Thyroid gland (tissue), 4 donors: ENCODE measurements at regions not wholly inside any gene's neighbourhood (a gene's known extent, or its start where the extent isn't known, plus 50 kb on each side); places are given as distances from the start of the nearest gene placed in this dataset.

Source experiments
- DNase-seq, 2 donors: peaks; one replicate each; pipeline ENCODE4 v3.0.0-alpha.2; 2019
- H3K27ac ChIP-seq, 3 donors: fragments of 200-600 bp; sonication (generic); 1 replicate in 2 of 3; 2 replicates in 1 of 3; pipeline ENCODE4 v1.5.1; 2016 to 2019; ENCODE audit warnings: mild to moderate bottlenecking in 1 of 3, moderate library complexity in 1 of 3
- H3K27me3 ChIP-seq: fragments of 200-600 bp; sonication (generic); one replicate; pipeline ENCODE4 v1.5.1; 2019
- H3K36me3 ChIP-seq, 2 donors: fragments of 200-600 bp; sonication (generic); one replicate each; pipeline ENCODE4 v1.5.1; 2016 to 2019
- H3K4me1 ChIP-seq, 2 donors: fragments of 200-600 bp; sonication (generic); one replicate each; pipeline ENCODE4 v1.5.1; 2017 to 2019
- H3K4me3 ChIP-seq, 3 donors: fragments of 200-600 bp; sonication (generic); replicated peaks in 1 of 3; 1 replicate in 2 of 3; 2 replicates in 1 of 3; pipeline ENCODE4 v1.5.1; 2016; ENCODE audit warnings: mild to moderate bottlenecking in 1 of 3
- H3K9me3 ChIP-seq: fragments of 200-600 bp; sonication (generic); one replicate; pipeline ENCODE4 v1.5.1; 2017
- POLR2A ChIP-seq, 2 donors: fragments of 450-650 bp; IDR thresholded peaks; one replicate each; pipeline ENCODE4 v1.6.1; 2017; ENCODE audit warnings: antibody characterized with exemption in 2 of 2, mild to moderate bottlenecking in 2 of 2, moderate library complexity in 1 of 2
- WGBS, 2 donors: methylation state at CpG; one replicate each; pipeline ENCODE4 v1.1.5; 2017; 5-methylcytosine and 5-hydroxymethylcytosine counted together
- intact Hi-C: fragments of 100-400 bp; cut with DNase I; formaldehyde crosslinking; loops from one replicate; pipeline ENCODE4 v1.15.1; 2023
- TF ChIP-seq, protein P1 (sequence below), 6 experiments: fragments of 200-600 bp in 3 of 6; fragments of 450-650 bp in 3 of 6; sonication (generic) in 3 of 6; IDR thresholded peaks; one replicate each; pipeline ENCODE4 v1.5.1; 2016 to 2019; ENCODE audit warnings: antibody characterized with exemption in 6 of 6, mild to moderate bottlenecking in 2 of 6, inconsistent platforms in 1 of 6, moderate library complexity in 1 of 6

DNA sequence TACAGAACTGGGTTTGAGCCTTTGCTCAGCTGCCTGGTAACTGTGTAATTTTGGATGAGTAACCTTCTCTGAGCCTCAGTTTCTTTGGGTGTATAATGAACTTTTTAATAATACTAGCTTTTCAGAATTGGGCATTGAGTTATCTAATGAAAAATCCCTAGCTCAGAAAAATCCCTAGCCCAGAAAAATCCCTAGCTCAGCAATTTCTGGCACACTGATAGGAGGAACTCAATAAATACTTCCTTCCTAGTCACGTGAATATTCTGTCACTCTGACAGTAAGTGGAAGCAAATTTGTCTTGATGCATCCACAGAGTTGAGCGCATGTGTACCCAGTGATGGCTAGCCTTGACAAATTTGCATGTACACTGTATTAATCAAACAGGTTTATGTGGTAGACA, 817.6 kb downstream of the XPNPEP1 start:
- no peaks in the 10 kb centered on the region for H3K9me3 ChIP-seq
- H3K36me3 ChIP-seq, result no peaks in the 10 kb centered on the region
- H3K4me1 ChIP-seq, result no peaks in the 10 kb centered on the region
- intact Hi-C loops, result no loop called here
- no peaks in the 10 kb centered on the region for H3K27me3 ChIP-seq
- H3K4me3 ChIP-seq, result no peak overlapping the region
- DNase-seq, result no peak
- TF ChIP-seq, protein P1, sequence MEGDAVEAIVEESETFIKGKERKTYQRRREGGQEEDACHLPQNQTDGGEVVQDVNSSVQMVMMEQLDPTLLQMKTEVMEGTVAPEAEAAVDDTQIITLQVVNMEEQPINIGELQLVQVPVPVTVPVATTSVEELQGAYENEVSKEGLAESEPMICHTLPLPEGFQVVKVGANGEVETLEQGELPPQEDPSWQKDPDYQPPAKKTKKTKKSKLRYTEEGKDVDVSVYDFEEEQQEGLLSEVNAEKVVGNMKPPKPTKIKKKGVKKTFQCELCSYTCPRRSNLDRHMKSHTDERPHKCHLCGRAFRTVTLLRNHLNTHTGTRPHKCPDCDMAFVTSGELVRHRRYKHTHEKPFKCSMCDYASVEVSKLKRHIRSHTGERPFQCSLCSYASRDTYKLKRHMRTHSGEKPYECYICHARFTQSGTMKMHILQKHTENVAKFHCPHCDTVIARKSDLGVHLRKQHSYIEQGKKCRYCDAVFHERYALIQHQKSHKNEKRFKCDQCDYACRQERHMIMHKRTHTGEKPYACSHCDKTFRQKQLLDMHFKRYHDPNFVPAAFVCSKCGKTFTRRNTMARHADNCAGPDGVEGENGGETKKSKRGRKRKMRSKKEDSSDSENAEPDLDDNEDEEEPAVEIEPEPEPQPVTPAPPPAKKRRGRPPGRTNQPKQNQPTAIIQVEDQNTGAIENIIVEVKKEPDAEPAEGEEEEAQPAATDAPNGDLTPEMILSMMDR (IDR thresholded peaks at IDR 0.05), result no peak
- no peak for TF ChIP-seq POLR2A (IDR thresholded peaks at IDR 0.05)
- H3K27ac ChIP-seq, result no peak overlapping the region
- WGBS, 2 donors, result 79 to 91% methylated on average over 2 of the region's 2 CpGs

GRCh38 chr10:109104806-109105205, 818.5 kb downstream of the XPNPEP1 start:
- intact Hi-C loops, result no loop called here
- Histone ChIP-seq H3K36me3 (no peaks in the 10 kb centered on the region), H3K4me1 (no peaks in the 10 kb centered on the region), H3K27me3 (no peaks in the 10 kb centered on the region), H3K27ac (no peak overlapping the region), H3K9me3 (no peaks in the 10 kb centered on the region), H3K4me3 (no peak overlapping the region)
- 88 to 93% methylated on average over 2 of the region's 2 CpGs for whole genome bisulfite sequencing, 2 donors
- DNase-seq, result no peak
- no peak for TF ChIP-seq POLR2A (IDR thresholded peaks at IDR 0.05)

GRCh38 chr10:109103278-109103677, 820.0 kb downstream of the XPNPEP1 start:
- Histone ChIP-seq H3K9me3 (no peaks in the 10 kb centered on the region), H3K4me3 (no peak overlapping the region), H3K27me3 (no peaks in the 10 kb centered on the region), H3K27ac (no peak overlapping the region), H3K4me1 (no peaks in the 10 kb centered on the region), H3K36me3 (no peaks in the 10 kb centered on the region)
- TF ChIP-seq POLR2A (IDR thresholded peaks at IDR 0.05), result no peak
- TF ChIP-seq, protein P1 (IDR thresholded peaks at IDR 0.05), result no peak
- intact Hi-C loops, result no loop called here
- WGBS, 2 donors, result 55 to 59% methylated on average over 2 of the region's 2 CpGs
- DNase-seq, result no peak

DNA sequence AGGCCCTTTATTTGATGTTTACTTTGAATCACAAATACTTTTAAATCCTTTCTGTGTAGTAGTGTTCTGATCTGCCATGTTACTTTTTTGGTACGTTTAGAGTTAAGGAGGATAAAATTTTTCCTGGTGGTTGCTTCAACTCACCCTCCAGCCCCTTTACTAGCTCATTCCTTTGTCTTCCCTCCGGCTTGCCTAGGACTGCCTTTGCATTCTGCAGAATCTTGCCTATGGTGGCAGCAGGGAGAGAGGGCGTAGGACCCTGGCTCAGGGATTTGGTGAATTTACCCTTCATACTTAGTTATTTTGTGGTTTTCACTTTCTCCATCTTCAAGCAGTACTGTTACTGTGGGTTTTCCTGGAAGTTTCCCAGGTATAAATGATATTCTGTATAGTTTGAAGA, 833.5 kb downstream of the XPNPEP1 start:
- Histone ChIP-seq H3K4me1 (no peaks in the 10 kb centered on the region), H3K36me3 (no peaks in the 10 kb centered on the region), H3K4me3 (no peak overlapping the region), H3K27ac (no peak overlapping the region), H3K9me3 (no peaks in the 10 kb centered on the region), H3K27me3 (no peaks in the 10 kb centered on the region)
- no peak for TF ChIP-seq POLR2A (IDR thresholded peaks at IDR 0.05)
- TF ChIP-seq, protein P1 (IDR thresholded peaks at IDR 0.05), result no peak
- intact Hi-C loops, result no loop called here
- no peak for DNase-seq
- 45 to 50% methylated on average over 3 of the region's 3 CpGs for WGBS, 2 donors

DNA sequence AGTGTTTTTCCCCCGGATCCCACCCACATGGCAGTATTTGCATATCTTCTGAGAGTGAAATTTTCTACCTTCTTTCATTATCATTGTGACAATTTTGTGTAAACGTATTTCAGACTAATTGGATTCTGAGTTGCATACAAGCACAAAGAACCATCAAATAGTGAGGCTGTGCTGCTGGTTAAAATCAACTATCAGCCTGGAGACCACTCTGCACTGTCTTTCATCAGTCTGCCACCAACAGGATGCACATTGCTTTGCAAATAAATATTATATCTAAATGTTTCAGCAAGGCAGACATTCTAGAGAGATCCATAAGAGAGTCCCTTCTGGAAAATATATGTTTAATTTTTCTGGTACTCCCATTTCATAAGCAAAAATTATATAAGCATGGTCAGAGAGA, 851.8 kb downstream of the XPNPEP1 start:
- no peak for DNase-seq
- Histone ChIP-seq H3K27me3 (no peaks in the 10 kb centered on the region), H3K9me3 (no peaks in the 10 kb centered on the region), H3K36me3 (no peaks in the 10 kb centered on the region), H3K4me3 (no peak overlapping the region), H3K4me1 (no peaks in the 10 kb centered on the region), H3K27ac (no peak overlapping the region)
- no peak for TF ChIP-seq POLR2A (IDR thresholded peaks at IDR 0.05)
- TF ChIP-seq, protein P1 (IDR thresholded peaks at IDR 0.05), result no peak
- 27 to 31% methylated on average over 2 of the region's 2 CpGs for WGBS, 2 donors
- intact Hi-C loops, result no loop called here

DNA sequence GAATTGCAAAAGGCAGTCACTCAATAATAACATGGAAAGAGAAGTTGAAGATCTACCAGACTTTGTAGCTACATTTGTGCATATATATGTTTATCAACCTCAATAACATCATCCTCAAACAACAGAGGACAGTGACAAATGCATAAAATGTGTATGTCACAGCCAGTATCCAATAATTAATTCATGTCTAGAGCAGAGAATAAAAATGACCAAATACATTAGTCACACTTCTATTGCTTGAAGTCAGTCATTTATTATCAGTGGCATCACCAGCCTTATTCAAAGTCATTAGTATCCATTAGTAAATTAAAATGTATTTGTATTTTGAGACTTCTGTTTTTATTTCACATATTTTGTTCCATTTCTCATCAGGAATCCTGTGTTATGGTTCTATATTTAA, 852.8 kb downstream of the XPNPEP1 start:
- intact Hi-C loops, result no loop called here
- no peaks in the 10 kb centered on the region for H3K9me3 ChIP-seq
- H3K27ac ChIP-seq, result no peak overlapping the region
- H3K4me3 ChIP-seq, result no peak overlapping the region
- no peaks in the 10 kb centered on the region for H3K4me1 ChIP-seq
- no peak for TF ChIP-seq POLR2A (IDR thresholded peaks at IDR 0.05)
- TF ChIP-seq, protein P1 (IDR thresholded peaks at IDR 0.05), result no peak
- no peaks in the 10 kb centered on the region for H3K27me3 ChIP-seq
- no peaks in the 10 kb centered on the region for H3K36me3 ChIP-seq
- no peak for DNase-seq
